A549 (cell line): ENCODE measurements at regions not wholly inside any gene's neighbourhood (a gene's known extent, or its start where the extent isn't known, plus 50 kb on each side); places are given as distances from the start of the nearest gene placed in this dataset.

Experiments
- MAFK ChIP-seq: fragments of 450-650 bp; IDR thresholded peaks from 2 replicates; pipeline ENCODE4 v1.6.1; 2014; ENCODE audit not compliant: partially characterized antibody
- NR3C1 ChIP-seq: fragments of >200 bp; sonication (Bioruptor Twin); formaldehyde crosslinking; IDR thresholded peaks from 3 replicates; pipeline ENCODE4 v1.6.1; 2017
- POLR2A ChIP-seq: IDR thresholded peaks from 2 replicates; pipeline ENCODE4 v1.6.1; 2012; ENCODE audit warnings: mild to moderate bottlenecking, low read length
- RCOR1 ChIP-seq: fragments of 150-350 bp; IDR thresholded peaks from 2 replicates; pipeline ENCODE4 v1.6.1; 2014; ENCODE audit warnings: antibody characterized with exemption, low read length, low read depth
- TF ChIP-seq, protein P1 (sequence below): fragments of >200 bp; sonication (Bioruptor Twin); formaldehyde crosslinking; IDR thresholded peaks from 3 replicates; pipeline ENCODE4 v1.5.1; 2016
- TF ChIP-seq, protein P2 (sequence below): fragments of 450-650 bp; IDR thresholded peaks from 2 replicates; pipeline ENCODE4 v1.6.1; 2014; ENCODE audit warnings: antibody characterized with exemption

DNA sequence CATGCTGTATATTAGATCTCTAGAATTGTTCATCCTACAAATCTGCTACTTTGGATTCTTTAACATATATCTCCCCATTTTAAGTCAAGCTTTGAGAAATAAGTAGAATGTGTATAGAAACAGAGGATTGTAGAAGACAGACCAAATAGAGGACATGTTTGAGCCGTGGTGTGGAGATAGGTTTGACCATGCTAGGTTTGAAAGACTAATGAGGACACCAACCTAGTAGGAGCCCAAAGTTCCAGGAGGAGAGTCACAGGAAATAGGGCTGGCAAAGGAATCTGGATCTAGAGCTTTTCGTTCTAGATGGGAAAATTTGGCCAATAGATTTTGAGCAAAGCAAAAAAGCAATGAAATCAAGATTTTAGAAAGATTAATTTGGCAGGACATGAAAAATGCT lies 60.5 kb upstream of the TBX20 start:
- no peak for TF ChIP-seq POLR2A
- no peak for TF ChIP-seq RCOR1
- TF ChIP-seq, protein P1, sequence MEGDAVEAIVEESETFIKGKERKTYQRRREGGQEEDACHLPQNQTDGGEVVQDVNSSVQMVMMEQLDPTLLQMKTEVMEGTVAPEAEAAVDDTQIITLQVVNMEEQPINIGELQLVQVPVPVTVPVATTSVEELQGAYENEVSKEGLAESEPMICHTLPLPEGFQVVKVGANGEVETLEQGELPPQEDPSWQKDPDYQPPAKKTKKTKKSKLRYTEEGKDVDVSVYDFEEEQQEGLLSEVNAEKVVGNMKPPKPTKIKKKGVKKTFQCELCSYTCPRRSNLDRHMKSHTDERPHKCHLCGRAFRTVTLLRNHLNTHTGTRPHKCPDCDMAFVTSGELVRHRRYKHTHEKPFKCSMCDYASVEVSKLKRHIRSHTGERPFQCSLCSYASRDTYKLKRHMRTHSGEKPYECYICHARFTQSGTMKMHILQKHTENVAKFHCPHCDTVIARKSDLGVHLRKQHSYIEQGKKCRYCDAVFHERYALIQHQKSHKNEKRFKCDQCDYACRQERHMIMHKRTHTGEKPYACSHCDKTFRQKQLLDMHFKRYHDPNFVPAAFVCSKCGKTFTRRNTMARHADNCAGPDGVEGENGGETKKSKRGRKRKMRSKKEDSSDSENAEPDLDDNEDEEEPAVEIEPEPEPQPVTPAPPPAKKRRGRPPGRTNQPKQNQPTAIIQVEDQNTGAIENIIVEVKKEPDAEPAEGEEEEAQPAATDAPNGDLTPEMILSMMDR, result no peak
- TF ChIP-seq, protein P2, sequence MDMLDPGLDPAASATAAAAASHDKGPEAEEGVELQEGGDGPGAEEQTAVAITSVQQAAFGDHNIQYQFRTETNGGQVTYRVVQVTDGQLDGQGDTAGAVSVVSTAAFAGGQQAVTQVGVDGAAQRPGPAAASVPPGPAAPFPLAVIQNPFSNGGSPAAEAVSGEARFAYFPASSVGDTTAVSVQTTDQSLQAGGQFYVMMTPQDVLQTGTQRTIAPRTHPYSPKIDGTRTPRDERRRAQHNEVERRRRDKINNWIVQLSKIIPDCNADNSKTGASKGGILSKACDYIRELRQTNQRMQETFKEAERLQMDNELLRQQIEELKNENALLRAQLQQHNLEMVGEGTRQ, result no peak
- no peak for TF ChIP-seq MAFK
- TF ChIP-seq NR3C1, result no peak
